ENCODE measurements at regions not wholly inside any gene's neighbourhood (a gene's known extent, or its start where the extent isn't known, plus 50 kb on each side); places are given as distances from the start of the nearest gene placed in this dataset.

- no peak for DNase-seq
These were observed 502.0 kb upstream of the MKI67 start for GRCh38 chr10:128628252-128628651.

GRCh38 chr10:128629111-128630096 is 503.2 kb upstream of the MKI67 start:
- no peak for DNase-seq

DNA sequence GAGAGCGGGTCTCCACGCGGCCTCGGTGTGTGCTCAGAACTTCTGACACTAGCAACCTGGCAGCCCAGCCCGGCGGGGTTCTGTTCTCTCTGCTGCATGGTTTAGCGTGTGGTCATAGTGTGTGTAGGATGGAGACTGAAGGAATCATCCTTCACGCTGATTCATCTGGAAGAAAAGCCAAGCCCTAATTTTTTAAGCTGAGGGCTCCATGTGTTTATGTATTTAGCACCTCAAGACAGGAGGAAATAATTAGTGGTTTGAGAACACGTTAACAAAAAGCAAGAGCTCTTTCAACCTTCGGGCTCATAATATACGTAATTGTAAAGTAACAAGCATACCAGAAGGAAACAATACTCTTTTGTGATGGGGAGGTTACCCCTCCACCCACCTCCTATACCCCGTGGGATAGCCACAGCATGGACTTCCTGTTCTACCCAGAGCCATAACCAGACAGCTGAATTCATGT is 504.6 kb upstream of the MKI67 start:
- no peak for DNase-seq

DNA sequence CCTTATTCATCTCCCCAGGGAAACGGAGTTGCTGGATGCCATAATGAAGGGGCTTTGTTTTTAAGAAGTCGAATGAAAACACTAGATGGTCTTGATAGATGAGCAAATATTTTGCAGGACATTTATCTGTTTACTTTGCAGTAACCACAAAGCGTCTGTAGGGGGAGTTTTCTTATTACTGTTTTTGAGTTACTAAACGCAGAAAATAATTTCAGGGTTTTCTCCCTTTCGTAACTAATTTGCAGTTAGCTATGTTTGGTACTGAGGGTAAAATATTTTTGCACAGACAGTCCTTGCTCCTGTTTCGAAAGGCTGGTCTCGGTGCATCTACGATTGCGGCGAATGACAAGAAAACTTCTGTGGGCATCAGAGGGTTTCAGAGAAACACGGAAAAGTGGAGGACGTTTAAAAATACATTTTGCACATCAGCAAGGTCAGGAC is 505.6 kb upstream of the MKI67 start:
- DNase-seq = no peak

GRCh38 chr10:128632694-128633093 is 506.5 kb upstream of the MKI67 start:
- DNase-seq = no peak

GRCh38 chr10:128633864-128634540 is 507.8 kb upstream of the MKI67 start:
- no peak for DNase-seq

DNA sequence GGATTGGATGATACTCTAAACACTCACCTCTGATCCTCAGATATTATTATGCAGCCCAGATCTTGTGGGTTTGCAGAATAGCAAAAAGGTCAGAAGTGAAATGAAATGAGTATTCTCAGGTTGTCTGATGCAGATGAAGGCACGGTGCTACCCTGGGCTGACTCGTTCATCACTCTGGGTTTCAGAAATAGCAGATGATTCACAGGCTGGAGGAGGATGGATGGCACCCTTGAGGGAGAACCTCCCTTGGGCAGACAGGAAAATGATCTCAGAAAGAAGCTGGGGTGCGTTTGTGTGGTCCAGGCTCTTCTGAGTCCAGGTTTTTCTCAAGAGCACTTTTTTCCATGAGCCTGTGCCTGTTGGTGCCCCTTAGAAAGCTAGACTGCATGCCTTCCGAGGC is 515.8 kb upstream of the MKI67 start:
- DNase-seq = no peak

DNA sequence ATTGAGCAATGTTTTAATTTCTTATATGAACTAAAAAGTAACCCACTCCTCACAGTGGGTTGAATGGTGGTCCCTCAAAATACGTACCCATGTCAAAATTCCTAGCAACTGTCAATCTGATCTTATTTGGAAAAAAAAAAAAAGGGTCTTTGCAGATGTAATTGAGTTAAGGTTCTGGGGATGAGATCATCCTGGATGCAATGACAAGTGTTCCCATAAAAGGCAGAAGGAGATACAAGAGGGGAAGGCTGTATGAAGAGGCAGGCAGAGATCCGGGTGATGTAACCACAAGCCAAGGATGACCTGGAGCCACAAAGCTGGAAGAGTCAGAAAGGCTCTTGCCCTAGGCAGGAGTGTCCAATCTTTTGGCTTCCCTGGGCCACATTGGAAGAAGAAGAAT is 516.3 kb upstream of the MKI67 start:
- DNase-seq = no peak

GRCh38 chr10:128643658-128644057 is 517.4 kb upstream of the MKI67 start:
- no peak for DNase-seq

DNA sequence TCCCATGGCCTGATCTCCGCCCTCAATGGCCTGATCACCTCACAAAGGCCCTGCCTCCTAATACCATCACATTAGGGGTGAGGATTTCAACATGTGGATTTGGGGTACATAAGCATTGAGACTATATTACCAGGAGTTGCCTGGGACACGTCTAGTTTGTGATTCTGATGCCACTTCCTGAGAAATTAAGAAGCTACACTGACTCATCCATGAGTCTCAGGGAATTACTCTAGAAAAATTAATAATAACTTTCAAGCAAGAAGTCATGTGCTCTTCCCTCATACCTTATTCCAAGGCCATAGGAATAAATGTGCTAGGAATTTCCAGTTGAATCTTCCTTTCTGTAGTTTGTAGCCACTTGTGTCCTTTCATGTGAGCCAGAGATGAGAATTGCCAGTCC is 519.3 kb upstream of the MKI67 start:
- no peak for DNase-seq

DNA sequence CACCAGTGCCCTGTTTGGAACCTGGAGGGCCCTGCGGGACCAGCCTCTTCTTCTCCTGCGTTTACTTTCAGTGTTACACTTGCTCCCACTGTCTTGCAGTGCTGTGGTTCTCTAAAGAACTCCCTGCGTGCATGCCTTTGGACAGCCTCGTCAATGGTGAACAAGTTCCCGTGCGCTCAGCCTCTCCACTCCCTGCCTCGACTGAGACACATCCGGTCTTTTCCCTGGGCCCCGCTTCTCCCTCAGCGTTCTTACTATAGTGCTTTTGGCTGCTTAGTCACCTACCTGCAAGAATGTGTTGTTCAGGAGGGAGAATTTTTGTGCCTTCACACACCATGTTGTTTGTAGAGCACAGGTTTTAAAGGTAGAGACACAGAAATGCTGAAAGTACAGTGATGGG is 520.7 kb upstream of the MKI67 start:
- no peak for DNase-seq

GRCh38 chr10:128657548-128657947 is 531.3 kb upstream of the MKI67 start:
- DNase-seq = peak; percentile 47

DNA sequence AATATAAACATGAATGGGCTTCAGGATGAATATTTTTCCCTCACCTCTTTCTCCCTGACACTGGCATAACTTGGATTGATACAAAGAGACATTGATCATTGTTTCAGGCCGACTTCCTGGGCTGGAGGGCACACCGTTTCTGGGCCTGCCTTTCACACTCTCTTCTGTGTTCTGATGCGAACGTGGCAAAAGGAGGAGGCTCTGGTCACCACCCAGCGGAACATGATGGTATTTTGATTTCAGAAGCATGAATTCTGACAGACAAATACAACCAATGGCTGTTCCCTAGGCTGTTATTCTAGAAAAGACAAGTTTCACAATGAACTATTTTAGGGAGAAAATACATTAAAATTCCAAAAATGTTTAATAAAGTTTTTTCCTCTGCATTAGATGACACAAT is 534.5 kb upstream of the MKI67 start:
- no peak for DNase-seq

GRCh38 chr10:128661404-128662197 is 535.4 kb upstream of the MKI67 start:
- no peak for DNase-seq

DNA sequence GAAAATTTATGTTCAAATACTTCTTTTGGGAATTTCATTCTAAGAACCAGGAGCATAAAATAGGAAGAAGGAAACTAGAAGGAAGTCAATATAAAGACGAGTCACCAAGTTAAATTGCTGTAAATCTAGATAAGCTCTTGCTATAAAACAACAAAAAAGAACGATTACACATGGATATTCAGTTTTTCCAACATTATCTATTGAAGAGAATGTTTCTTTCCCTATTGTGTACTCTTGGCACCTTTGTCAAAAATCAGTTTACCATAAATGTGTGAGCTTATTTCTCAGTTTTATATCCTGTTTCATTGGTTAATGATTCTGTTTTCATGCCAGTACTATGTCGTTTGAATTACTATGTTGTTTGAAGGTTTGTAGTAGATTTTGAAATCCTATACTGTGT is 536.3 kb upstream of the MKI67 start:
- no peak for DNase-seq

- DNase-seq = no peak
These were observed 538.5 kb upstream of the MKI67 start for GRCh38 chr10:128664729-128665128.

DNA sequence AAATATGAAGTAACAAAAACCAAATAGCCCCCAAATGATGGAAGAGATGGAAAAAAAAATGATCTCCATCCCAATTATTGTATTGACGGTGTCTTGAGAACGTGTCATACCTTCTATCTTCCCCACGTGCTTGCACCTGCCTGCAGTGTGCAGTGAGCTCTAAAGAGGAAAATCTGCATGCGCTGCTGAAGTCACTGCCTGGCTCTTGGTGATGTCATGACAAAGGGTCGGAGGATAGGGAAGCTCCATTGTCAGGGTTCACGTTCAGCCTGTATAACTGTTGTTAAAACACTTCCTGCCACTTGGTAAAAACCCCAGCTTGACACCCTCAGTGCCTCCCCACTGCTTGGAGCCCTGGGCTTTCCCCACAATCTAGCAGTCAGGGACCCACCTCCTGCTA is 549.2 kb upstream of the MKI67 start:
- no peak for DNase-seq

- no peak for DNase-seq
These were observed 553.9 kb upstream of the MKI67 start for GRCh38 chr10:128680116-128680515.

- DNase-seq = no peak
These were observed 558.0 kb upstream of the MKI67 start for GRCh38 chr10:128684215-128684614.

DNA sequence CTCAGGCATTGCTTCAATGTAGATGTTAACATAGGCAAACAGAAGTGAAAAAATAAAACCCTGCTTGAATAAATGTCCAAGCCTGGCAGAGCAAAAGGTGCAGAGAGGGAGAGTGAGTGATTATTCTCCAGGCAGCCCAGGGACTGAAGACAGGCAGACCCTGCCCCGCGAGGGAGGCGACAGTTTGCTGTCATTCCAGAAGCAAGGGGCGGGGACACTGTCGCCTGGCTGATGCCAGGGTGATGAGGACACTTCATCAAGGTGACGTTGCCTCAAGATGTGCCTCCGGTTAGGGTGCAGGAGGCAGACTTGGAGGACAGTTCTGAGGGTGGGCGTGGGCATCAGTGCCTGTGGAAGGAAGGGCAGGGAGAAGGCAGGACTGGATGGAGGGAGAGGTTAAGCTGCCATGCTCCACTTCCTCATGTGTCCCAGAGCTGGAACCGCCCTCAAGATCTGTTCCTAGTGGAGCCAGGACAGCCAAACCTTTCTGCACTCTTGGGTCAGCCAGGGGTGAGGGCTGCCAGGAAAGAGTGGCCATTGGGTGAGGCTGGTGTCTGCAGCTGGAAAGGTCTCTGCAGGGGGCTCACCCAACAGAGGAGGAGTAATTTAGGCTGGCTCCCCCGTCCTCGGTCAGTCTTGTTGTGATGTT is 560.5 kb upstream of the MKI67 start:
- no peak for DNase-seq

DNA sequence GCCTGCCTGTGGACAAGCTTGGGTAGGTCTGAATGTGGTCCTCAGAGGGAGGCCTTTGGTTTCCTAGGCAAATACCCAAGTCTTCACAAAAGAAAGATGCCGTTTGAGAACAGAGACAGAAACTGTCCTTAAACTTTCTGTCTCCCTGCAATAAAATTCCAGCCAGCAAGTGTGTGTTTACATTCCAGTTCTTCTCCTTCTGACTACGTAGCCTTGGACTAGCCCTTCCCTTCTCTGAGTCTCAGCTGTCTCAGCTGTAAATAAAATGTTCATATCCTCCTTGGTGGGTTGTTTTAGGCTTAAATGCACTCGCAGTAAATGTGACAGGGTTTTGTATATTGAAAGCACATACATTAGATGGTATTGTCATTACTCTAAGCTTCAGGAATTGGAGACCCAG is 561.2 kb upstream of the MKI67 start:
- DNase-seq = no peak

GRCh38 chr10:128687927-128688549 is 561.8 kb upstream of the MKI67 start:
- DNase-seq = no peak

Data from left hindlimb (tissue), 1 donor.